ENCODE measurements at regions not wholly inside any gene's neighbourhood (a gene's known extent, or its start where the extent isn't known, plus 50 kb on each side); places are given as distances from the start of the nearest gene placed in this dataset.

GRCh38 chr13:112128331-112128610 is 61.3 kb downstream of the SOX1 start:
- no peak for TF ChIP-seq CTCF (IDR thresholded peaks at IDR 0.05)
- no peak for TF ChIP-seq POLR2A (IDR thresholded peaks at IDR 0.05)
